GM12891 (cell line): ENCODE measurements at regions not wholly inside any gene's neighbourhood (a gene's known extent, or its start where the extent isn't known, plus 50 kb on each side); places are given as distances from the start of the nearest gene placed in this dataset.

ENCODE experiments used
- POLR2A ChIP-seq: IDR thresholded peaks from 2 replicates; pipeline ENCODE4 v1.6.1; 2011; ENCODE audit warnings: low read depth, low read length, control low read depth
- POLR2AphosphoS5 ChIP-seq: IDR thresholded peaks from 2 replicates; pipeline ENCODE4 v1.6.1; 2011; ENCODE audit warnings: low read depth, low read length, control low read depth
- POU2F2 ChIP-seq: IDR thresholded peaks from 2 replicates; pipeline ENCODE4 v1.6.1; 2011; ENCODE audit warnings: low read depth, mild to moderate bottlenecking, control low read depth, low read length, moderate library complexity
- SPI1 ChIP-seq: IDR thresholded peaks from 2 replicates; pipeline ENCODE4 v1.6.1; 2011; ENCODE audit warnings: low read depth, low read length, control low read depth
- TAF1 ChIP-seq: IDR thresholded peaks from 2 replicates; pipeline ENCODE4 v1.6.1; 2011; ENCODE audit warnings: low read depth, low read length, control low read depth

DNA sequence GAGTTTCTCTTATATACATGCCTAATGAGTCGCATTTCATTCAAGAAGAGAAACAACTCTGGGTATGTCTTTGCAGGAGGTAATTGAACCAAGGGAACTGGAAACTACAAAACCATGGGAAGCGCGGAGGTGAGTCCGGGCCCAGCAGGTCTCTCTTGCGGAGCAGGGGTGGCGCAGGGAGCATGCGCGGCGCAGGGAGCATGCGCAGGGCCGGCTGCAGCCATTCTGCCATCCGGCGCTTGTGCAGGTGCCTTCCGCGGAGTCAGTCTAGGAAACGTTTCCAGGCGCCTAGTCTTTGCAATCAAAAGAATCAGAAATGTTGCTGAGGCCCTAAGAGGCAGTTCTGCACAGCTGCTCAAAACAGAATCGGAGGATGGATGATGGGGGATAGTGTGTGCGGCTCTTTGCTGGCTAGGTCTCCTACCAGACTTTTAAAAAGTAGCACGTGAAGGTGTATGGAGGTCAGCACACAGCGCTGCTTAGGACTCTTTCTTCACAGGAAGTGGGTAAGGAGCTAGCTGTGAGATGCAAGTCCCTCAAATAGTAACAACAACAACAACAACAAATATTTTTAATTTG lies 433.8 kb upstream of the FAT1 start:
- TF ChIP-seq POLR2AphosphoS5 (no peak), POLR2A (no peak), POU2F2 (no peak), TAF1 (no peak), SPI1 (no peak)
